Activated CD8-positive, alpha-beta memory T cell treated with anti-CD3 and anti-CD28 coated beads for 1 hour (primary cell): ENCODE measurements at regions not wholly inside any gene's neighbourhood (a gene's known extent, or its start where the extent isn't known, plus 50 kb on each side); places are given as distances from the start of the nearest gene placed in this dataset.
"Not testable (repeated sequence)": the region's sequence is repeated elsewhere in the genome, so short reads cannot be mapped to it uniquely, and the experiment has no call there.

Experiments
- DNase-seq, 2 donors: peaks; one replicate each; pipeline ENCODE4 v3.0.0-alpha.2; 2020; ENCODE audit warnings: low read depth in 1 of 2; ENCODE audit errors: extremely low read depth in 1 of 2

GRCh38 chr1:228938537-228938901 lies 203.2 kb downstream of the RHOU start:
- DNase-seq: no peak

GRCh38 chr1:228939001-228939691 lies 203.9 kb downstream of the RHOU start:
- DNase-seq: no peak

GRCh38 chr1:228939881-228940392 lies 204.7 kb downstream of the RHOU start:
- DNase-seq: no peak

GRCh38 chr1:228940526-228940925 lies 205.2 kb downstream of the RHOU start:
- no peak for DNase-seq

- DNase-seq: no peak
These were observed 205.6 kb downstream of the RHOU start for GRCh38 chr1:228940926-228941325.

GRCh38 chr1:228941666-228942065 lies 206.4 kb downstream of the RHOU start:
- DNase-seq: no peak

GRCh38 chr1:228943436-228943835 lies 208.2 kb downstream of the RHOU start:
- DNase-seq: no peak

GRCh38 chr1:228944296-228944695 lies 209.0 kb downstream of the RHOU start:
- DNase-seq: no peak

GRCh38 chr1:228944935-228945371 lies 209.7 kb downstream of the RHOU start:
- no peak for DNase-seq

- DNase-seq: no peak
These were observed 210.6 kb downstream of the RHOU start for GRCh38 chr1:228945885-228946284.

- DNase-seq: not testable (repeated sequence)
These were observed 214.3 kb downstream of the RHOU start for GRCh38 chr1:228949617-228950016.

- no peak for DNase-seq
These were observed 217.9 kb downstream of the RHOU start for GRCh38 chr1:228953207-228953606.

GRCh38 chr1:228953808-228954207 lies 218.5 kb downstream of the RHOU start:
- not testable (repeated sequence) for DNase-seq

- DNase-seq: no peak
These were observed 220.4 kb downstream of the RHOU start for GRCh38 chr1:228955691-228956090.

- no peak for DNase-seq
These were observed 221.6 kb downstream of the RHOU start for GRCh38 chr1:228956864-228957263.

- DNase-seq: no peak
These were observed 222.3 kb downstream of the RHOU start for GRCh38 chr1:228957535-228957934.

- no peak for DNase-seq
These were observed 222.8 kb downstream of the RHOU start for GRCh38 chr1:228958121-228958520.

- no peak for DNase-seq
These were observed 223.5 kb downstream of the RHOU start for GRCh38 chr1:228958741-228959140.

GRCh38 chr1:228960705-228961104 lies 225.4 kb downstream of the RHOU start:
- no peak for DNase-seq

GRCh38 chr1:228961511-228961910 lies 226.2 kb downstream of the RHOU start:
- no peak for DNase-seq

GRCh38 chr1:228963795-228964177 lies 228.5 kb downstream of the RHOU start:
- no peak for DNase-seq

GRCh38 chr1:228964178-228965089 lies 229.2 kb downstream of the RHOU start:
- no peak for DNase-seq
